Stimulated activated naive B cell treated with anti-CD40 and anti-IgM and Interleukin-4, amounts not matched to agents 10 μg/mL and 1 μg/mL and 100 μg/mL, for 72 hours (primary cell): ENCODE measurements at regions not wholly inside any gene's neighbourhood (a gene's known extent, or its start where the extent isn't known, plus 50 kb on each side); places are given as distances from the start of the nearest gene placed in this dataset.
A peak's percentile ranks its signal among the peaks of the same experiment; 100 is the strongest.
"Not testable (repeated sequence)": the region's sequence is repeated elsewhere in the genome, so short reads cannot be mapped to it uniquely, and the experiment has no call there.

Source experiments
- ATAC-seq, 2 donors: fragments of 150-1000 bp; cut with Tn5 transposase; replicated peaks; 2 replicates each; pipeline ENCODE4 v1.10.0; 2021; ENCODE audit warnings: moderate library complexity in 1 of 2
- DNase-seq: peaks from one replicate; pipeline ENCODE4 v3.0.0; 2021
- H3K27ac Mint-ChIP-seq: one replicate; pipeline ENCODE4 v1.8.0; 2022; ENCODE audit warnings: mild to moderate bottlenecking, mixed read lengths
- H3K27me3 Mint-ChIP-seq, 2 donors: one replicate each; pipeline ENCODE4 v1.8.0; 2022; ENCODE audit warnings: mixed read lengths in 2 of 2
- H3K36me3 Mint-ChIP-seq, 2 donors: one replicate each; pipeline ENCODE4 v1.8.0; 2022; ENCODE audit warnings: mixed read lengths in 2 of 2, mild to moderate bottlenecking in 1 of 2
- H3K4me1 Mint-ChIP-seq, 2 donors: one replicate each; pipeline ENCODE4 v1.8.0; 2022; ENCODE audit warnings: mixed read lengths in 2 of 2, mild to moderate bottlenecking in 1 of 2
- H3K4me3 Mint-ChIP-seq, 2 donors: one replicate each; pipeline ENCODE4 v1.8.0; 2022; ENCODE audit warnings: mild to moderate bottlenecking in 2 of 2, mixed read lengths in 2 of 2, moderate library complexity in 1 of 2
- H3K9me3 Mint-ChIP-seq, 2 donors: one replicate each; pipeline ENCODE4 v1.8.0; 2022; ENCODE audit warnings: mixed read lengths in 2 of 2, mild to moderate bottlenecking in 1 of 2

GRCh38 chr3:68504201-68504600 is 428.1 kb downstream of the TAFA4 start:
- Mint-ChIP-seq H3K9me3 (peaks cover 2 to 4% of the 10 kb centered on the region in 2 donors), H3K4me1 (no peaks in the 10 kb centered on the region), H3K36me3 (no peaks in the 10 kb centered on the region), H3K4me3 (no peak overlapping the region), H3K27ac (no peak overlapping the region), H3K27me3 (no peaks in the 10 kb centered on the region)
- DNase-seq (no peak), ATAC-seq (no peak)

DNA sequence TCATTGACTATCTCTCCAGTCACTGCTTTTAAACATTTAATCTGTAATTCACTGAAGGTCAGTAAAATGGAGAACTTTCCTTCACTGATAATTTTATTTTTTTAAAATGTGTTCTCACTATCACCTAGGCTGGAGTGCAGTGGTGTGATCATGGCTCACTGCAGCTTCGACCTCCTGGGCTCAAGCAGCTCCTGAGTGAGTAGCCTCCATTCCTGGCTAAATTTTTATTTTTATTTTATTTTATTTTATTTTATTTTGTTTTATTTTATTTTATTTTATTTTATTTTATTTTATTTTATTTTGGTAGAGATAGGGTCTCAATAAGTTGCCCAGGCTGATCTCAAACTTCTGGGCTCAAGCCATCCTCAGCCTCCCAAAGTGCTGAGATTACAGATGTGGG is 446.5 kb downstream of the TAFA4 start:
- not testable (repeated sequence) for DNase-seq, H3K27ac Mint-ChIP-seq, ATAC-seq, H3K27me3 Mint-ChIP-seq, H3K36me3 Mint-ChIP-seq, H3K9me3 Mint-ChIP-seq, H3K4me3 Mint-ChIP-seq, H3K4me1 Mint-ChIP-seq

DNA sequence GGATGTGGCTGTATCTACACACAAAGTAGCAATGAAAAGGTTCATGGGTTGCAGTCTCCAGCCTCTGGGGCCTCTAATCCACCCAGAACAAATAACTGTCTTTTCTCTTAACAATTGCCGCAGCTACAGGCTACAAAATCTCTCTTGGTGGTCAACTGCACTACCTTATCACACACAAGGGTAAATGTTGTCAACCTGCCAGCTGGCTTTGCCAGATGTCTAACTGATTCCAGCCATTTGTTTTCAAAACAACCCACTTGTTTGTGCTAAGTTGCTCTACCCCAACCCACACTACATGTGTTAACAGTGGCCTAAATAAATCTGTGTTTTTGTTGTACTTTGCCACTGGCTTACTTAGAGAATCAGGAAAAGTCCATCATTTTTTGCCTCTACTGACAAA is 447.3 kb downstream of the TAFA4 start:
- Mint-ChIP-seq H3K4me1 (no peaks in the 10 kb centered on the region), H3K9me3 (peaks cover 0 to 2% of the 10 kb centered on the region in 2 donors), H3K27me3 (no peaks in the 10 kb centered on the region), H3K36me3 (no peaks in the 10 kb centered on the region), H3K4me3 (no peak overlapping the region), H3K27ac (no peak overlapping the region)
- DNase-seq: no peak
- ATAC-seq: no peak

- Mint-ChIP-seq H3K36me3 (no peaks in the 10 kb centered on the region), H3K4me3 (no peak overlapping the region), H3K27me3 (no peaks in the 10 kb centered on the region), H3K4me1 (no peaks in the 10 kb centered on the region), H3K27ac (no peak overlapping the region), H3K9me3 (peaks cover 0 to 2% of the 10 kb centered on the region in 2 donors)
- DNase-seq: no peak
- ATAC-seq: no peak
These were observed 448.7 kb downstream of the TAFA4 start for GRCh38 chr3:68483601-68484000.

DNA sequence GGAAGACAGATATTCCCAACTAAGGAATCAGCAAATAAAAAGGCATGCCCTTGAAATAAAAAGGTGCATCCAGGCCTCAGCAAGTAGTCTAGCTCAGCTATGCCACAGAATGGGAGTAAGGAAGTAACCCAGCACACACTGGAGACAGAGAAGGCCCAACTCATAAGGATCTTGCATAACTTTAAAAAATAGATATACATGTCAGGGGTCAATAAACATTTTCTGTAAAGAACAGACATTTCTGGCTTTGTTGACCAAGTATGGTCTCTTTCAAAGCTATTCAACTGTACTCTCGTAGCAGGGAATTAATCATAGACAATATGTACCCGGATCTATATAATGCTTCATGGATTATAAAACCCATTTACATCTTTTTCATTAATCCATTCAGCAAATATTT is 449.3 kb downstream of the TAFA4 start:
- Mint-ChIP-seq H3K36me3 (no peaks in the 10 kb centered on the region), H3K9me3 (peaks cover 0 to 2% of the 10 kb centered on the region in 2 donors), H3K4me3 (no peak overlapping the region), H3K27ac (no peak overlapping the region), H3K4me1 (no peaks in the 10 kb centered on the region), H3K27me3 (no peaks in the 10 kb centered on the region)
- ATAC-seq (no peak), DNase-seq (no peak)

DNA sequence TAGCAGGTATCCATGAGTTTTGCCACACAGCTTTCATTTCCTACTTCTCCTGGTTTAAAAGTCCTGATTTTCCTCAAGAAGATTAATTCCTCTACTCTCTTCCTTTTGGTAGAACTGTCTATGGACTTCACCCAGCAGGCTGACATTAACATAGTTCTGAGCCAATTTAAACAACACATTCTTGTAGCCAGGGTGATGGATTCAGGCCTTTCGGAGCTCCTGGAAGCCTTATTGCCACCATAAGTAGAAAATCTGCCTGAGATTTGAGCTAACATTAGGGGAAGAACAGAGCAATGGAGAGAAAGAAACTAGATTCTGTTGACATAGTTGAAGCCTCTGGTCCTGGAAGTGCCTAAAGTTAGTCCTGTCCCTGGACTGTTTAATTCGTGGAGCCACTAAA is 449.8 kb downstream of the TAFA4 start:
- no peak overlapping the region for H3K27ac Mint-ChIP-seq
- H3K36me3 Mint-ChIP-seq: no peaks in the 10 kb centered on the region
- H3K27me3 Mint-ChIP-seq: no peaks in the 10 kb centered on the region
- ATAC-seq: no peak
- H3K4me3 Mint-ChIP-seq: no peak overlapping the region
- peaks cover 0 to 2% of the 10 kb centered on the region in 2 donors for H3K9me3 Mint-ChIP-seq
- no peak for DNase-seq
- H3K4me1 Mint-ChIP-seq: no peaks in the 10 kb centered on the region

DNA sequence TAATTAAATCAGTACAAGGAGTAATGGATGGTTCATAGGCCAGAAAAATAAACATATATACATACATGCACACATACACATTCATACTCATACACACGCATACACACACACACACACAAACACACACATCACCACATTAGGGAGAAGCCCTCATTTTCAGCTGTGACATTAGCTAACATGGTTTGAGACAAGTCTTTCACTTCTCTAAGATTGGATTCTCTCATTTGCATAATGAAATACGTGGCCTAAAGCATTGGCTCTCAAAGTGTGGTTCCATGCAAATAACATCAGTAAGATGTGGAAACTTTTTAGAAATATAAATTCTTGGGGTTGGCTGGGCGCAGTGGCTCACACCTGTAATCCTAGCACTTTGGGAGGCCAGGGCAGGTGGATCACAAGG is 452.6 kb downstream of the TAFA4 start:
- H3K27me3 Mint-ChIP-seq: no peaks in the 10 kb centered on the region
- ATAC-seq: no peak
- H3K9me3 Mint-ChIP-seq: peaks cover 0 to 2% of the 10 kb centered on the region in 2 donors
- H3K4me3 Mint-ChIP-seq: no peak overlapping the region
- no peaks in the 10 kb centered on the region for H3K36me3 Mint-ChIP-seq
- DNase-seq: no peak
- H3K27ac Mint-ChIP-seq: no peak overlapping the region
- no peaks in the 10 kb centered on the region for H3K4me1 Mint-ChIP-seq

GRCh38 chr3:68468695-68469375 is 463.5 kb downstream of the TAFA4 start:
- peaks cover 4% of the 10 kb centered on the region in 2 donors for H3K9me3 Mint-ChIP-seq

DNA sequence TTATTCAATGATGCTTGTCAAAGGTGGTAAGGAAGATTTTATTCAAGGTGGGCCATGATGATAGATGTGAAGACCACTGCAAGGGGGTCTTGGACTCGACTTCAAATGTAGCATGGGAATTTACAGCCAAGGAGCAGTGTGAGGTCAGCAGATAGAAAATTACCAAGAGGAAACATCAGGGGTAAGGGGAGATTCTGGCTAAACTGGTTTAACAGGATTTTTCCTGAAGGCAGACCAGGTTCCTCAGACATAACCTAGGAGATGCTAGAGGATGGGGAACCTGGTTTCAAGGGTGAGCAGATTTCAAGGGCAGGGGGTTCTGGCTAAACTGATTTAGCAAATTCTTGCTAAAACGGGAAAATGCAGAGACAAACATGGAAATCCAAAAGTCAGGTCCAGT is 464.9 kb downstream of the TAFA4 start:
- Mint-ChIP-seq H3K36me3 (no peaks in the 10 kb centered on the region), H3K4me1 (no peaks in the 10 kb centered on the region), H3K4me3 (no peak overlapping the region), H3K27me3 (no peaks in the 10 kb centered on the region), H3K27ac (no peak overlapping the region), H3K9me3 (peaks cover 4 to 5% of the 10 kb centered on the region in 2 donors)
- DNase-seq (no peak), ATAC-seq (no peak)

More at GRCh38 chr3:68468695-68469375, 463.5 kb downstream of the TAFA4 start:
- Mint-ChIP-seq H3K27me3 (no peaks in the 10 kb centered on the region), H3K27ac (peak overlapping the region; percentile 5), H3K4me1 (no peaks in the 10 kb centered on the region), H3K4me3 (no peak overlapping the region), H3K36me3 (no peaks in the 10 kb centered on the region)
- DNase-seq: no peak
- ATAC-seq: no peak

GRCh38 chr3:68458581-68458980 is 473.8 kb downstream of the TAFA4 start:
- Mint-ChIP-seq H3K9me3 (peaks cover 0 to 11% of the 10 kb centered on the region in 2 donors), H3K4me3 (no peak overlapping the region), H3K27me3 (no peaks in the 10 kb centered on the region), H3K4me1 (no peaks in the 10 kb centered on the region), H3K36me3 (no peaks in the 10 kb centered on the region), H3K27ac (no peak overlapping the region)
- ATAC-seq (no peak), DNase-seq (no peak)

- DNase-seq (no peak), ATAC-seq (no peak)
- Mint-ChIP-seq H3K4me3 (no peak overlapping the region), H3K9me3 (peaks cover 0 to 7% of the 10 kb centered on the region in 2 donors), H3K27me3 (no peaks in the 10 kb centered on the region), H3K4me1 (no peaks in the 10 kb centered on the region), H3K27ac (no peak overlapping the region), H3K36me3 (no peaks in the 10 kb centered on the region)
These were observed 483.6 kb downstream of the TAFA4 start for GRCh38 chr3:68448510-68449383.

GRCh38 chr3:68447885-68448284 is 484.5 kb downstream of the TAFA4 start:
- Mint-ChIP-seq H3K27ac (no peak overlapping the region), H3K4me3 (no peak overlapping the region), H3K36me3 (no peaks in the 10 kb centered on the region), H3K27me3 (no peaks in the 10 kb centered on the region), H3K9me3 (peaks cover 0 to 7% of the 10 kb centered on the region in 2 donors), H3K4me1 (no peaks in the 10 kb centered on the region)
- ATAC-seq: no peak
- no peak for DNase-seq

DNA sequence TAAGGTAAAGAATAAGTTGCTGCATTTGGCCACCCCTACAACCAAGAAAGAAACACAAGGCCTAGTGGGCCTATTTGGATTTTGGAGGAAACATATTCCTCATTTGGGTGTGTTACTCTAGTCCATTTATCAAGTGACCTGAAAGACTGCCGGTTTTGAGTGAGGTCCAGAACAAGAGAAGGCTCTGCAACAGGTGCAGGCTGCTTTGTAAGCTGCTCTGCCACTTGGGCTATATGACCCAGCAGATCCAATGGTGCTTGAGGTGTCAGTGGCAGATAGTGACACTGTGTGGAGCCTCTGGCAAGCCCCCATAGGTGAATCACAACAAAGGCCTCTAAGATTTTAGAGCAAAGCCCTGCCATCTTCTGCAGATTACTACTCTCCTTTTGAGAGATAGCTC is 491.3 kb downstream of the TAFA4 start:
- H3K27ac Mint-ChIP-seq: no peak overlapping the region
- ATAC-seq (no peak), DNase-seq (no peak)
- no peak overlapping the region for H3K4me3 Mint-ChIP-seq
- no peaks in the 10 kb centered on the region for H3K27me3 Mint-ChIP-seq
- H3K9me3 Mint-ChIP-seq: peaks cover 3 to 8% of the 10 kb centered on the region in 2 donors
- H3K36me3 Mint-ChIP-seq: no peaks in the 10 kb centered on the region
- no peaks in the 10 kb centered on the region for H3K4me1 Mint-ChIP-seq

DNA sequence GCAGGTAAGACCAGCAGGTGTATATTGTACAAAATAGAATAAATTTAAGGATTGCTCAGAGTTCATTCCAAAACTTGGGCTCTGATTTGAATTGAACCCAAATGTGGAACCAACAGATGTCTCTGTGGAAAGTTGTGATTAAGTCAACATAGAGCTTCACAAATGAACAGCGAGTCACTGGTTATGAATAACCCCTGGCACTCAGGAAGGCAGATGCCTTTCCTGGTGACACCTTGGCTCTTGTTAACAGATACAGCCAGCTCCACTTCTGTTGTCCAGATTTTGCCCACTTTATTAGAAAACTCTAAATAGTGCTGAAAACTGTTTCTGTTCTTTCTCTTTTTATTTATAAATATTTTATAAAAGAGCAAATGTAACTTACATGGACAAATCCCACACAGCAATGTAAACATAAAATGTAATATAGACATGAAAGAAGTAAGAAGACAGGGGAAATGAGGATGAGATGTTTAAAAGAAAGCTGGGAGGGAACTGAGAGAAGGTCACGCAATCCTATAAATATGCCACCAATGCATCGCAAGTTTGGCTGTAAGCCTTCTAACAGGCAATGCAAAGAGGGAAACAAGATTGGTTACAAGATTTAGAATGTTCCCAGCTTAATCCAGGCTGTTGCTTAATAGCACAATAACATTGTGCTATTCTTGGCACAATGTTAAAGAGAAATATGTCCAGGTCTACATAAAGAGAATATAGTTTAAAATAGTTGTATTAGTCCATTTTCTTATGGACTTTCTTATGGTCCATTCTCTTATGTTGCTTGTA is 495.5 kb downstream of the TAFA4 start:
- Mint-ChIP-seq H3K4me3 (no peak overlapping the region), H3K27me3 (no peaks in the 10 kb centered on the region), H3K36me3 (no peaks in the 10 kb centered on the region), H3K9me3 (peaks cover 5 to 8% of the 10 kb centered on the region in 2 donors), H3K27ac (no peak overlapping the region), H3K4me1 (no peaks in the 10 kb centered on the region)
- no peak for ATAC-seq
- no peak for DNase-seq
